ENCODE measurements at regions not wholly inside any gene's neighbourhood (a gene's known extent, or its start where the extent isn't known, plus 50 kb on each side); places are given as distances from the start of the nearest gene placed in this dataset.

- no peak for TF ChIP-seq ZBTB7A (IDR thresholded peaks at IDR 0.05; ENCODE audit: low read depth)
- no peak for TF ChIP-seq CEBPB (IDR thresholded peaks at IDR 0.05)
- TF ChIP-seq CREB1 (IDR thresholded peaks at IDR 0.05; ENCODE audit: low read depth) = no peak
- TF ChIP-seq FOXM1 (IDR thresholded peaks at IDR 0.05; ENCODE audit: borderline replicate concordance, low read depth) = no peak
- TF ChIP-seq YY1 (IDR thresholded peaks at IDR 0.05; ENCODE audit: low read depth) = no peak
- TF ChIP-seq MAX (IDR thresholded peaks at IDR 0.05) = no peak
- no peak for TF ChIP-seq NFIC (IDR thresholded peaks at IDR 0.05)
- TF ChIP-seq REST (IDR thresholded peaks at IDR 0.05; ENCODE audit: low read depth) = no peak
Measured at GRCh38 chr3:99006686-99007085, 105.2 kb upstream of the DCBLD2 start.

- TF ChIP-seq YY1 (IDR thresholded peaks at IDR 0.05; ENCODE audit: low read depth) = no peak
- no peak for TF ChIP-seq CREB1 (IDR thresholded peaks at IDR 0.05; ENCODE audit: low read depth)
- no peak for TF ChIP-seq NFIC (IDR thresholded peaks at IDR 0.05)
- no peak for TF ChIP-seq TEAD4 (IDR thresholded peaks at IDR 0.05)
- no peak for TF ChIP-seq FOXM1 (IDR thresholded peaks at IDR 0.05; ENCODE audit: borderline replicate concordance, low read depth)
- no peak for TF ChIP-seq CEBPB (IDR thresholded peaks at IDR 0.05)
- no peak for TF ChIP-seq MAX (IDR thresholded peaks at IDR 0.05)
- TF ChIP-seq TCF12 (IDR thresholded peaks at IDR 0.05; ENCODE audit: low read depth) = no peak
- no peak for TF ChIP-seq EGR1 (IDR thresholded peaks at IDR 0.05)
- TF ChIP-seq USF1 (IDR thresholded peaks at IDR 0.05) = no peak
- no peak for TF ChIP-seq RAD21 (IDR thresholded peaks at IDR 0.05; ENCODE audit: low read depth)
- TF ChIP-seq ZBTB7A (IDR thresholded peaks at IDR 0.05; ENCODE audit: low read depth) = no peak
- TF ChIP-seq REST (IDR thresholded peaks at IDR 0.05; ENCODE audit: low read depth) = no peak
Measured at GRCh38 chr3:98999675-99000074, 98.2 kb upstream of the DCBLD2 start.

GRCh38 chr3:98994128-98994762 is 92.8 kb upstream of the DCBLD2 start:
- TF ChIP-seq RAD21 (IDR thresholded peaks at IDR 0.05; ENCODE audit: low read depth) (peak; percentile 90), NFIC (IDR thresholded peaks at IDR 0.05) (no peak)

- TF ChIP-seq TEAD4 (IDR thresholded peaks at IDR 0.05) (no peak), RAD21 (IDR thresholded peaks at IDR 0.05; ENCODE audit: low read depth) (peak; percentile 43; the same call in 1 of the 2 replicates)
Measured at GRCh38 chr3:98991393-98991792, 89.9 kb upstream of the DCBLD2 start.

GRCh38 chr3:98990657-98991056 is 89.2 kb upstream of the DCBLD2 start:
- TF ChIP-seq CEBPB (IDR thresholded peaks at IDR 0.05) = no peak
- no peak for TF ChIP-seq RAD21 (IDR thresholded peaks at IDR 0.05; ENCODE audit: low read depth)
- TF ChIP-seq ZBTB7A (IDR thresholded peaks at IDR 0.05; ENCODE audit: low read depth) = no peak
- TF ChIP-seq YY1 (IDR thresholded peaks at IDR 0.05; ENCODE audit: low read depth) = no peak
- no peak for TF ChIP-seq EGR1 (IDR thresholded peaks at IDR 0.05)
- no peak for TF ChIP-seq NFIC (IDR thresholded peaks at IDR 0.05)
- no peak for TF ChIP-seq CREB1 (IDR thresholded peaks at IDR 0.05; ENCODE audit: low read depth)

- TF ChIP-seq YY1 (IDR thresholded peaks at IDR 0.05; ENCODE audit: low read depth) (no peak), USF1 (IDR thresholded peaks at IDR 0.05) (peak; percentile 60; the same call in 1 of the 2 replicates), RAD21 (IDR thresholded peaks at IDR 0.05; ENCODE audit: low read depth) (no peak), TEAD4 (IDR thresholded peaks at IDR 0.05) (peak; percentile 55; the same call in 1 of the 2 replicates), FOXM1 (IDR thresholded peaks at IDR 0.05; ENCODE audit: borderline replicate concordance, low read depth) (no peak), REST (IDR thresholded peaks at IDR 0.05; ENCODE audit: low read depth) (no peak), TCF12 (IDR thresholded peaks at IDR 0.05; ENCODE audit: low read depth) (no peak)
Measured at GRCh38 chr3:98986073-98986472, 84.6 kb upstream of the DCBLD2 start.

All from Ishikawa (cell line).